Stimulated activated CD4-positive, alpha-beta T cell treated with anti-CD3 and anti-CD28 coated beads, Interleukin-4, amount 100 ng/mL, for 4 hours (primary cell): ENCODE measurements at regions not wholly inside any gene's neighbourhood (a gene's known extent, or its start where the extent isn't known, plus 50 kb on each side); places are given as distances from the start of the nearest gene placed in this dataset.

Experiments used
- DNase-seq, 2 experiments: peaks; one replicate each; pipeline ENCODE4 v3.0.0-alpha.2; 2020

- no peak for DNase-seq
These were observed 87.9 kb upstream of the MAMDC2 start for GRCh38 chr9:69955536-69956355.

DNA sequence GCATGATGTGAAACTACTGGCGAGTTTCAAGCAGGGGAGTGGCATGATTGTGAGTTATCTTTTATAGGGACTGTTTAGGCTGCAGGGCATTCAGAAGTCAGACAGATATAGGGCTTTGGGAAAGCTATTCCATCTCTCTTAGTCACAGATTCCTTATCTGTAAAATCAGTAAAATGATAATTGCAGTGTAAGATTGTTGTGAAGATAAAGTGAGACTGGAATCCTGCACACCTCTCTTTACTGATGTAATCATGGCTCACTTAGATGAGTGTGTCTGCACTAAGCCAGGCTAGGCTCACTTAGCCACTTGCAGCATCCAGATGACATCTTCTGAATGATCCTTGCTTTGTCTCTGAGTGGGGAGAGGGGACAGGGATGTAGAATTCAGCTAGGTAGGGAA, 81.8 kb upstream of the MAMDC2 start:
- DNase-seq: no peak

DNA sequence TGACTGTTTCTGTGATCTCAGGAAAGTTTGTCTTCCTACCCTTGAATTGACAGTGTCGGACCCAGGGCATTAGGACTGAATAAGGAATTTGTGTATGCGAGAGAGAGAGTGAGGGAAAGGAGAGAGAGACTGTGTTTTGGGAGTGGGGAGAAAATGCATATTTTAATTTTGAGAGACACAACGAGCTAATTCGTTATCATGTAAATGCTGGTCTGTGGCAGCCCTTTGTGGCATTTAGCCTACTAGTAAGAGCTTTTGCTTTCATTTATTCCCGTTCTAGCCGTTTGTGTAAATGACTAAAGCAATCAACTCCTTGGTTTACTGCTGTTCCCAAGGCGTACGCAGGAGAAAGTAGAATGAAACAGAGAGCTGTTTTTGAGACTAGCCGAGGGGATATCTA, 79.8 kb upstream of the MAMDC2 start:
- no peak for DNase-seq

GRCh38 chr9:69964446-69964845, 79.2 kb upstream of the MAMDC2 start:
- no peak for DNase-seq

DNA sequence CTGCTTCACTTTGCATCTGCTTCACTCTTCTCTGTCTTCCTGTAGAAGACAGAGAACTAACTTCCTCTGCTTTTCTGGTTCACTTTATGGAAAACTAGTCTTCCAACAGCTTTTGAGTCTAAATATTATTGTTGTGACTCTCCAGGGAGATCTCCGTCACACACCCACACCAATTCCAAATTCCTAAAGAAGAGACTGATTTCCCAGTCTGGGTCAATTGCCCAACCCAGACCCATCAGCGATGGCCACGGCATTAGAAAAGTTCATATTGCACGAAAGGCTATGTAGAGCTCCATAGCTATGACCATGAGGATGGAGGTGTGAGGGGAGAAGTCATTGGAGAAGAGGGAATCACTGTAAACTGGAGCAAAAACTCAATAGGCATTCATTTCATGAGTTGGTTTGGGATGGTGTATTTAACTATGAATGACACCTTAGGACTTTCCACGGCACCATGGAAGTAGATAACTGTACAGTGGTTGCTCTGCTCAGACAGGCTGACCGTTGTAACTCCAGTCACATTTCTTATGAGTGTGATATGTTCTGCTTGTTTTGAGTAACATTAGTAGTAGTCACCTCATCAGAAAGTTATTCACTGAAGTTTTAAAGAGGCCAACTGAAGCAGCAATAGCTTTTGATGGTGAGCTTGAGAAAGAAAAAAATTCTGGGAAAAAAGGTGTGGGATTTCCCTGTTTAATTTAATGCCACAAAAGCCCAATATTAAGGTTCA, 78.1 kb upstream of the MAMDC2 start:
- no peak for DNase-seq

- no peak for DNase-seq
These were observed 76.3 kb upstream of the MAMDC2 start for GRCh38 chr9:69967344-69967743.

DNA sequence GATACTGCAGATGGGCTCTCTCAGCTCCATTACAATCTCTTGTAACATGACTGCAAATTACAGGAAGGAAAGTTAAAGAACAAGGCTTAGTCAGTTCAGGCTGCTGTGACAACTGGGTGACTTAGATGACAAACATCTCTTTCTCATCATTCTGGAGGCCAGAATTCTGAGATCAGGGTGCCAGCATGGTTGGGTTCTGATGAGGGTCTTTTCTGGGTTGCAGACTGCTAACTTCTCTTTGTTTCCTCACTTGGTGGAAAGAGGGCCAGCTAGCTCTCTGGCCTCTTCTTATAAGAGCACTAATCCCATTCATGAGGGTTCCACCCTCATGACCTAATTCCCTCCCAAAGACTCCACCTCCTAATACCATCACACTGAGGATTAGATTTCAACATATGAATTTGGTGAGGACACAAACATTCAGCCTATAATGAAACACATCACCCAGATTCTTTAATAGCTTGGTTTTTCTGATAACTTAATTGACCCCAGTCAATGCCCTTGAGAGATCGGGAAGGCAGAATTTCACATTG, 73.6 kb upstream of the MAMDC2 start:
- DNase-seq: no peak

DNA sequence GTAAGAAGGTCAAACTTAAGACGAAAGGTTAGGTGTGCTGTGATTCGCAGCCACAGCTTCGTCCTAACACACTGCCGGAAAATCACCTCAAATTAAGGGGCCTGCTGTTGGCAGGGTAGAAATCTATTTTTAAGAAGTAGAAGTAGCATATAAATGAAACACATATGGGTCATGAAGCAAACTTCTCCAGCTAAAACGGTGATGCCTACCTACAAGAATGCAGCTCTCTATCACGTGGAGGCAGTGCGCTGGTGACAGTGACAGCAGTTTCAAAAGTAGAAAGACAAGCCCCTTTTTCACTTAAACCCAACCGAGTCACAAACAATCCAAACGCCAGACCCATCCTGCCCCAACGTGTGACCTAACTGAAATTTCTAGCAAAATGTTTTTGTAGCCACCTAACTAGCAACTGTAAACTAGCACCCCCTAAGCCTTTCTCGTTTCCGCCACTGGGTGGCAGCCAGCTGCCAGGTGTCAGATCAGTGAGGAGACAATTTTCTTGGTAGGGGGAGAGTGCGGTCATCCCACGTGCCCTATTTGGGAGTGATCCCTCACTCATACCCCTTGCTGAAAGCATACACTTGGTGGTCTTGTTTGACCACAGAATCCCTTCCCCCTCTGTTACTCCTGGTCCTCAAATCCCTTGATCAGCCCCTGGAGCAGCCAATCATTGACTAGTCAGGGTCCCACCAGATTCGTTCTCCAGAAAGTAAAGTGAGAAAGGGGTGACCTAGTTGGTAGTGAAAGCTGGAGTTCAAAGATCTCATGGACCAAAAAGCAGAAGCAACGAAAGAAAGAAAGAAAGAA, 71.8 kb upstream of the MAMDC2 start:
- DNase-seq: peak; percentile 5 to 45

DNA sequence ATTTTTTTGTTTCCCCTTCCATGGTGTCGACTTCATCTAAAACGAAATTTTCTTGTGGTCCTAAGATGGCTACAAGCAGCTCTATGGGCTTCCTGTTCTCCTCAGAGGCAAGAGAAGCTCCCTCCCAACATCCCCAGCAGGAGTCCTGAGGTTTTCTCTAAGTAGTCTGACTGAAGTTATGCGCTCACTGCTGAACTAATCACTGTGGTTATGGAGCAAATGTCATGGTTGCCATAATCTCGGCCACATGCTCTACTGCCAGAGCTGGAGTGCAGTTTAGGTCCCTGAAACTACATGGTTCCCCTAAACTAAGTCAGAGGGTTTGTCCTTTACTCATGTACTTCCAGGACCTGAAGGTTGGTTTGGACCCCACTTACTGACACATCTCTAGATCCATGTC, 68.0 kb upstream of the MAMDC2 start:
- DNase-seq: no peak

- DNase-seq: no peak
These were observed 67.5 kb upstream of the MAMDC2 start for GRCh38 chr9:69976152-69976551.

DNA sequence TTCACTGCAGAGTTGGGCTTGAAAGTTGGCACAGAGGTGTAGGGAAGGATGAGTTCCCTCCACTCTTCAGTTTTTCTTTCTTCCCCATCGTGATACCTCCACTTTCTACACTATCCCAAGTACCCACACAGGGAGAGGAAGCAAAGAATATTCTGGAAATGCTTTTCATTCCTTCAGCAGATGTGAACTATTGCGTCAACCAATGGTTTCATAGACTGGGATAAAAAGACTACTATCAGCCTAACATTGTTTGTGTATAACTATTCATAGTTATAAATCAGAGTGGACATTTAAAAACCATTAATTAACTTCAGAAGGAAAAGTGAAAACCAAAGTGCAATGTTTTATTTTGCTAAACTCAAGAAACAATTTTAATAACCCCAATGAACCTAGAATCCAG, 63.6 kb upstream of the MAMDC2 start:
- DNase-seq: no peak

DNA sequence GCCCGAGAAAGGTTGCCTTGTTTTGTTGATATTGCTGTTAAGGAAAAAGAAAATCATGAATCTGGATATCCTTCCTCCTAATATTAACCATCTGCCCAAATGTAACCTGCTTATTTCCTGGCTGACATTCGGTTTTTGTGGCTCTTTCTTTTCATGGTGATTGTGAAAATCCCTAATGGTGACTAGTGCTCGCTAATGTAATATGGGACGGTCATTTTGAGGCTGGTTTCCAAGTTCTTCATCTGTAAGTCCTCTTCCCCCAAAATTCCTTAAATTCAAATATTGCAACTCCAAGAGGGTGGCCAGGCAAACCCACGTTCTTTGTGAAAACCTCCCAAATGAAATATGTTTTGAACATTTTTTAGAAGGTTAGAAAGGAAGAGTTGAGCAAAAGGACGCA, 63.1 kb upstream of the MAMDC2 start:
- DNase-seq: no peak

DNA sequence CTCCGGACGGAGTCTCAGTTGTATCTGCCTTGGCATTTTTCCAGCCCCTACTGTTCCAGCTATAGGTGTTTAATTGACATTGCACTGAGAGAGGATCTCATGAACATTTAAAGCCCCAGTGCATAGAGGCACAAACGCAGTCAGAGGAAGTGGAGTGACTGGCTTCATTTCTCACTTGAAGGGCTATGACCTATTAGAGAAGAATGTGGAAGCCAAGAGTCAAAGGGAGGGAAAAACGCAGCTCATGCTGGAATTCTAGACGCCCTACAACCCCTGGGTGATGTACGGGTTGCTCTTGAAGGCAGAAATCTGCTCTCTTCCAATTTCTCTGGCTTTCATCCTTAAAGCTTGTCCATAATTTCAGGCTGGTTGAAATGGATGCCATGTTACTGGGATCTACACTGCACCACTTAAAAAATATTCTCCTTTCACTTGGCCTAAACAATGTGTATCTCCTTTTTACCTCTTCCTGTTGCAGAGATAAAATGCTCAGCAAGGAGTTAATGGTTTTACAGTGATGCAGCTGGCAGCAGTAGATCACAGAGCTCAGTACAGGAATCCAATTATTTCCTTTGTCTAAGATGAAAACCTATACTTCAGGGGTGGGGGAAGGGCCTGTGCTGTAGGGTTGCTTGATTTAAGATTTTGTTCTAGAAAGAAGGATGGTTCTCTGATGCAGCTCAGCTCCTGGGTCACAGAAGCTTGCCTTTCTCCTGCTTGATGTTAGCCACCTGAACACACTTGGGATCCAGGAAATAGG, 61.8 kb upstream of the MAMDC2 start:
- DNase-seq: no peak

DNA sequence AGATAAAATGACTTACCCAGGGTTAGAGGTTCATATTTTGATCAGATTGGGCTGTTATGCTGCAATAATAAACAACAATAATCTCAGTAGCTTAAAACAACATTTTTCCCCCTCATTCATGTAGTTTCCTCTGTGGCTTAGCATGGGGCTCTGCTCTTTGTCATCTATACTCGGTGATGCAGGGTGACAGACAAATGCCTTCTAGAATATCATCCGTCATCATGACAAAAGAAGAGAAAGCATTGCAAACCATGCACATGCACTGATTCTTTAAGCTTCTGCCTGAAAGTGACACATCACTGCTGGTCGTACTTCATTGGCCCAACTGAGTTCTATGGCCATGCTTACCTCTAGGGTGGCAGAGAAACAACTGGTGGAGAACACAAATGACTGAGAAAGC, 58.8 kb upstream of the MAMDC2 start:
- DNase-seq: no peak

DNA sequence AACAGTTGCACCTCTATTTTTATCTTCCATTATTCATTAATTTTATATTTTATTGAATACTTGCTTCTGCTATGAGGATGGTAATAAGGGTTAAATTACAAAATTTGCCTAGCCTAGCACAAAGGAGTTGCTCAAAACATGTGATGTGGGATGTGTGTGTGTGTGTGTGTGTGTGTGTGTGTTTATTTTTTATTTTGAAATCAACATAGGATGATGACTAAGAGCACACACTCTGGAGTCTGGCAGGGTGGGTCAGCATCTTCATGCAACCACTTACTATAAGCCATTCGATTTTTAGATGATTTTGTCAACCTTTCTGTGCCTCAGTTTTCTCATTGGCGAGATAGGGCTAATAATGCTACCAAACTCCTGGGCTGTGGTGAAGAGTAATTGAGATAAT, 57.7 kb upstream of the MAMDC2 start:
- no peak for DNase-seq

- no peak for DNase-seq
These were observed 56.7 kb upstream of the MAMDC2 start for GRCh38 chr9:69986970-69987369.

DNA sequence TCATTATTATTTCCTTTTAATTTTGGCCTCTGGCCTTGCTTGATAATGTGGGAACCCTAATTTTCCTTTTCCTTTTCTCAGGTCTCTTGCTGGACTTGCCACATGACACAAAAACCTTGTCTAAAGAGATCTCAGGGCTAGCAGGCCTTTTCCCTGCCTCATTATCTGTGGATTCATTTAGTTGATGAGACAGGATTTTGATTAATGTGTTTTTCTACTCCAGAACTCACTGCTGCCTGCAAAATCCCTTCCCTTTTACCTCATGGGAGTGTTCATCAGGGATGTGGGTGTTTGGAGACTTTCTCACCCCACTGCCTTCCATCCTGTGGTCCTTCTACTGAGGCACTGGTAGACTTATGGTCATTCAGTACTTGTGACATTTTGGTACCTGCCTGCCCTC, 56.2 kb upstream of the MAMDC2 start:
- DNase-seq: no peak

DNA sequence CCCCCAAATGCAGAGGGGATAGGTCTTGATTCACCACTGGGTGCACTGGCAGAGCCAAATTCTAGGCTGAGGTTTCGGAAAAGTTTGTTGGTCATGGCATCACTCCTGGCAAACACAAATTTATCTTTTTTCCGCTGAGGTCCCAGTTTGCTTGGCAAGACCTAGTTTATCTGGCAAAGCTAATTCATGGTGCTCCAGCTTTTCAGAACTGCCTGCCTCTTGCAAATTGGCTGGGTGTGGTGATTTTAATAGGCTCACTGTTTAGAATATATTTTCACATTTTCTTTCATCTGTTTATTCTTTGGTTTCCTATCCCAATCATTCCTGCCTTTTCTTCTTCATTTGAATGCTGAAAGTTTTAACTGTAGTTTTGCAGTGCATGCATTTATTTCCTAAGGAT, 50.5 kb upstream of the MAMDC2 start:
- no peak for DNase-seq
